ENCODE measurements at regions not wholly inside any gene's neighbourhood (a gene's known extent, or its start where the extent isn't known, plus 50 kb on each side); places are given as distances from the start of the nearest gene placed in this dataset.

DNA sequence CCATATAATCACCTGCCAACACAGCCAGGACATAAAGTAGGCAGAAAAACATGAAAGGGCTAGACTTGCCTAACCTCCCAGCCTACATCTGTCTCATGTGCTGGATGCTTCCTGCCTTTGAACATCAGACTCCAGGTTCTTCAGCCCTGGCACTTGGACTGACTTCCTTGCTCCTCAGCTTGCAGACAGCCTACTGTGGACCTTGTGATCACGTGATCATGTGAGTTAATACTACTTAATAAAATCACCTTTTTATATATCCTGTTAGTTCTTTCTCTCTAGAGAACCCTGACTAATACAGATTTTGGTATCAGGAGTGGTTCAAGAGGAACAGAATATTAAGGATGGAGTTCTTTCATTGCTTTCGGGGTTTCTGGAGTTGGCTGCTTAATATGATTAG is 2867.6 kb downstream of the PCDH9 start:
- DNase-seq = no peak

DNA sequence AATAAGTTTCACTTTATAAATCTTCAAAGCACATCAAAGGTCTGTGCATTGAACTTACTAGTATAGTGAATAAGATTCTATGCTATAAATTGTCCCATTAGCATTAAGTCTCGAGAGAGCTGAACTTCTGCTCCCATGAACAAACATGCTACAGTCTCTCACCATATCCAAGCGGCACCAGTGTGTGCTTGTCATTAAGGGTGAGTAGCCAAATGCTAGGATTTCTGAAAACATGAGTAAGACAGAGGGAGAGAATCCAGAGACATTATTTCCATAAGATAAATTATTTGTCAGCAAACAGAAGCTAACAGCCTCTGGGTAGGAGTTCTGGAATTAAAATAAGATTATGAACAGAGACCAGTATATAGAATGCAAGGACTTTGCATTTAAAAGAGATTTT is 2882.5 kb downstream of the PCDH9 start:
- DNase-seq = no peak

DNA sequence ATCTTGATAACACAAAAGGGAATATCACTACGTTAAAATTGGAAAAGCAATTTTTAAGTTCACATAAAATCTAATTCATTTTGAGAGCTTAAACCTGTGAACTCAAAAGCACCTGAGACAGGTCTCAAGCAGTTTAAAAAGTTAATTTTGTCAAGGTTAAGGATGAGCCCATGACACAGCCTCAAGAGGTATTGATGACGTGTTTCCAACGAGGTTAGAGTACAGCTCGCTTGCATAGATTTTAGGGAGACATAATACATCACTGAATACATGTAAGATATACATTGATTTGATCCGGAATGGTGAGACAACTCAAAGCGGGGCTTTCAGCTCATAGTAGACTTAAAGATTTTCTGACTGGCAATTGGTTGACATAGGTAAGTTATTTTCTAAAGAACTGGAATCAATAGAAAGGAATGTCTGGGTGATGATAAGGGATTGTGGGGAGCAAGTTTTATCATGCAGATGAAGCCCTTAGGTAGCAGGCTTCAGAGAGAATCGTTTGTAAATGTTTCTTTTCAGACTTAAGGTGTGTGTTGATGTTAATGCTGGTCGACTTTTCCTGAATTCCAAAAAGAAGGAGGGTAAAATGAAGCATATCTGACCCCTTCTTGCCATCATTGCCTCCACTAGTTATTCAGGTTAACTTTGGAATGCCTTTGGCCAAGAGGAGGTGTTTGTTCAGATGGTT is 2890.6 kb downstream of the PCDH9 start:
- DNase-seq = no peak

DNA sequence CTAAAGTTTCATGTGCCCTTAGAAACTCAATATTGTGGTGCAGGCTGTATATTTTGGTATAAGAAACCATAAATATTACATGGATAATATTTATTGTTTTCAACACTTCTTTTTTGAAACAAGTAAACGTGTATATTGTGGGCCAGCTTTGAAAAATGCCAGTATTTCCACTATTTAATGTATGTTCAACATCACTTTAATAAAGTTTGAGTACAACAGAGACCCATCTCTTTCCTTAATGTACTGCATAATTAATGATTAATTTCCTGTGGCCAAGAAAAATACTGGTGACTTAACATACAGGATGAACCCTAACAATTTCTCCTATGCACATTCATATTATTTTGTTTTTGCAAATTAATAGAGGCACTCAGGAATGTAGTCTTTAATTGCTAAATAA is 2891.5 kb downstream of the PCDH9 start:
- DNase-seq = no peak

DNA sequence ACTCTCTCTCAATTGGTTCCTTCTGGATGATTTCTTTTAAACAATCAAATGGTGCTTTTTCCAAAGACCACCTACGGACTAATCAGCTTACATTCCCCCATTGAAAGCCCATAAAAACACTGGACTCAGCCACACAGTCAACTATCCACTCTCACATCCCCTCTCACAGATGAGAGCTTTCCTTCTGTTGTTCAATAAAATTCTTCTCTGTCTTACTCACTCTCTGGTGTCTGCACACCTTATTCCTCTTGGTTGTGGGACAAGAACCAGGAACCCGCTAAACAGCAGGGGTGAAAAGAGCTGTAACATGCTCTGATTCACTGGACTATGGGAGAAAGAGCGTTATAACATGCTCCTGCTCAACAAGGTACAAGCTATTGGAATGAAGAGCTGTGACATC is 2896.2 kb downstream of the PCDH9 start:
- no peak for DNase-seq

DNA sequence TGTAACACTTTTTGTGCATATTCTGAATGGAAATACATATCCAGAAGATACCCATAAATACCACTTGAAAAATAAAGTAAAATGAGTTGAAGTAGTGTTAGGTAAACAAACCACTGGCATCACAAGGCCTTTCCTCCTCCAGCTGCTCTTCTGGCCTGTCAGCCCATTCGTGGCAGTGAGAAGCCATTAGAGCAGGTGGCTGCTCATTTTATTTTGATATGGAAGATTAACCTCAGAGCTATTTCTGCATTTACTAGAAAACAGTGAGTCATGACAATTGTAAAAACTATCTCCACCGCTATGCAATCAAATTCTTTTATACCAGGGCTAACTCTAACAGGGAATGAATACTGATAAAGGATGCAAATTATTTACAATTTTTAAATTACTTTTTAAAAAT is 2898.1 kb downstream of the PCDH9 start:
- DNase-seq = no peak

DNA sequence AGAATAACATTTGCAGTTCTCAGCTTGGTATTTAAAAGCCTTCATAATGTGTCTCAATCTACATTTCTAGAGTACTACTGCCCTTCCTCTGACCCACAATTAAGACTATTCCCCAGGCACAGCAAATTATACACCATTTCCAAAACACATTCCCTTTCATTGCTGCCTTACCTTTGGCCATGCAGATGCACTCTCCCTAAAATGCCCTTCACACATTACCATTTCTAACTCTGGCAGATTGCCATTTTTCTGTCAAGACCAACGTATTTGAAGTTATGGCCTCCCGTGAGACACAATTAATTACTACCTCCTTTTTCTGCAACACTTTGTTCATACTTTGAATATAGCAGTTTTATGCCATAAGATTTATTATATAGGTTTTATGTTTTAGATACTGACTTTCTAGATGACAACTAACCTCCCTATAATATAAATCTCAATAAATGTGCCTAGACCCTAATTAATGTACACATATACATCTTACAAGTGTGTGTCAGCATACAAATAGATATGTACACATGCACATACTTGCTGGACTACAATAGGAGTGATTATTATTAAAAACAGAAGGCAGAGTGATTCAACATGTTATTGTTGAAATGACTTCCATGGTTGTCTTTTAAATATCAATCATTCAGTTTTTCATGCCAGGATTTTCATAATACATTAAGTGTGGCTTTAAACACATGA is 2902.5 kb downstream of the PCDH9 start:
- DNase-seq = no peak

DNA sequence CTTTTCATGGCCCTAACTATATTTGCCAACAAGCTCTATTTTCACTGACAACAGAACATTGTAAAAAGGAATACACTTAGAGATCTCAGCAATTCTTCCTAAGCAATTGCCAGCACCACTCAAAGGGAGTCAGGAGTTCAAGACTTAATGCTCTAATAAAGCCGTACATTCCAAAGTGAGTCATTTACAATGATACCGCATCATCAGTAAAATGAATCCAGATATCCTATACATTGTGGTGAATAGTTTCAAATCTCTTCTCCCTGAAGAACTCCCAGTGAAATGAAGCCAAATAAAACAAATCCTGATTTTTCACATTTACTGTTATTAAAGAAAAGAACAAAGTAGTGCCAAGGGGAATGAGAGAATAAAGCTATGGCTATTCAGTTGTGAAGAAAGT is 2898.7 kb upstream of the PCDH20 start:
- DNase-seq = no peak

DNA sequence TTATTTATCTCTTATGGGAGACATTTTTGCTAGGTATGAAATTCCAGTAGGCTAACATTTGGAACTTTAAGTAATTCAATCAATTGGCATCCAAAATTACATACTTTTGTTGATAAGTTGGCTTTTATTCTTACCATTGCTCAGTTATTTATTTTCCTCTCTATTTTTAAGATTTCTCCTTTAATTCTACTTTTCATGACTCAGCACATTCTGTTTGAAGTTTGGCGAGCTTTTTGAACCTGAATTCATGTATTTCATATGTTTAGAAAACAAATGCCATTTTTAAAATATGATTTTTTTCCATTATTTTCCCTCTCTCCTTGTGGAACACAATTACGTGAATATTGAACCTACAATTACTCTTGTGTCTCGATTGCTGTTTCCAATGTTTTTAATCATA is 2896.3 kb upstream of the PCDH20 start:
- no peak for DNase-seq

DNA sequence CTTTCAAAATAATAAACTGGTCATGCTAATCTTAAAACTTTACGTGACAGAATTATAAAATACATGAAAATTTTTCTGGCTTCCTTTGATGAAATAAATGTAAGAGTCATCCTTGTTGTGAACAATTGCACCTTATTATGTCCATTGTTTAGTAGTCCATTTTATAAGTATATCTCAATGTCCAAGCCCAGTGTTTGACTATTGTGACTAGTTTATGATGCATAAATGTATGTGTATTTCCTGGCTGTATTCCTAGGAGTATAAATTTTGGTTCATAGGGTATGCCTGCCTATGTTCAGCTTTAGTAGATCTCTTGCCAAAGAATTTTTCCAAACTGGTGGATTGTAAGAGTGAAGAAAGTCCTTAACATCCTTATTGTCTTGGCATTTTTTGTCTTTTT is 2895.5 kb upstream of the PCDH20 start:
- no peak for DNase-seq

DNA sequence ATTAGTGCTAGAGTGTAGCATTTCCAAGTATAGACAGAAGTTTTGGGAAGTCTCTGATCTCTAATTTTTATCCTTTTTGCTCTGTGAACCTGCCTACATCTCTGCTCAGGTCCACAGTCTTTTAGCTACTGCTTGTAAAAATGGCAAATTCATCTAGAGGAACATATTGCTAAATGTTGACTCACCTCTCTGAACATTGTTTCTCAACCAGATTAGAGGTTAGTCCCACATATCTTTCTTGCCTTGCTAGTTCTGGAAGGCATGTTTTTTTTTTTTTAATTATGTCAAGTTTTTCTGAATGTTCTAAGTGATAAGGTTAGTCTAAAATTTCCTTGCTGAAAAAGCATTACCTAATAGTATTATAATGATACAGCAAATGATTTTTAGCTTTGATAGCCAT is 2889.6 kb upstream of the PCDH20 start:
- DNase-seq = no peak

DNA sequence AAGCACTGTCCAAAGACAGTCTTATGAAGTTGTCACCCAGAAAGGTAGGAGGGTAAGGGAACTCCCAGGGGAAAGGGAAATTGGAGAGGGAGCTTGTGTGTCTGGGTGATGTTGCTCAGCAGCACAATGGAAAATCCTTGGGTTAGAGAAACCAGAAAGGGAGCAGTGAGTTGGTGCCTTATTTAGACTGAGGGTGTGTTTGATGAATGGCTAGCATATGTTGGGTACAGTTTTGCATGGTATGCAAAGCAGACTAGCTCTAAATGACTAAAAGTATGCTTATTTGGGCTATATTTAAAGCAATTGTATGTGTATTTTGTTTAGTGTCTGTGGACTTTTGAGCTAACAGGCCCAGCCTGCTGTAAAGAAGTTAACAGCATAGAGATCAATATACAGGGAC is 2884.6 kb upstream of the PCDH20 start:
- no peak for DNase-seq

DNA sequence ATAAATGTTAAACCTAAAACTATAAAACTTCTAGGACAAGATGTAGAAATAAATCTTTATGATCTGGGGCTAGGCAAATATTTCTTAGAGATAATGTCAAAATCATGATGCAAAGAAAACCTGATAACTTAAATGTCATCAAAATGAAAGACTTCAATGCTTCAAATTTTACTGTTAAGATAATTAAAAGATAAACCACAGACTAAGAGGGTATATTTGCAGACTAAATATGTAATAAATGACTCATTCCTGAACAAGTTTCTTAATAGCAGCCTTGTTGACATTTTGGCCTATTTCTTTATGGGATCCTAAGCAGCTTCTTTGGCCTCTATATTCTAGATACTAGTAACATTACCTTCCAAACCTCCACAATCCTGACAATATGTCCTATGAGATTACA is 2878.3 kb upstream of the PCDH20 start:
- no peak for DNase-seq

DNA sequence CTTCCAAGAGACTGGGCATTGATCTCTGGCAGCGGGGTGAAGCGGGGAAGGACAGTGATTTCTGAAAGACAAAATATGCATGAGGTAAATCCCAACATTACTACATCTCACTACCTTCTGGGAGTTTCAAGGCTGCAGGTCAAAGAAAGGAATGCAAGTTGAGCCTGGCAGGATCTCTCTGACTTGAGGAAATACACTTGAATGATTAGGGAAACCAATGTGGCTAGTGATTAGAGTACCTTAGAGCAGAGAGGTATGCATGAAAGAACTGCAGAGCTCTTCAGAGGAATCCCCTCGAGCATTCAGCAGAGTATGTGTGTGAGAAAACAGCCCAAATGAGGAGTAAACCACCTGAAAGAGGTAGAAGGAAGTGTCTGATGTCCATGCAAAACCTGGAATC is 2874.1 kb upstream of the PCDH20 start:
- no peak for DNase-seq

DNA sequence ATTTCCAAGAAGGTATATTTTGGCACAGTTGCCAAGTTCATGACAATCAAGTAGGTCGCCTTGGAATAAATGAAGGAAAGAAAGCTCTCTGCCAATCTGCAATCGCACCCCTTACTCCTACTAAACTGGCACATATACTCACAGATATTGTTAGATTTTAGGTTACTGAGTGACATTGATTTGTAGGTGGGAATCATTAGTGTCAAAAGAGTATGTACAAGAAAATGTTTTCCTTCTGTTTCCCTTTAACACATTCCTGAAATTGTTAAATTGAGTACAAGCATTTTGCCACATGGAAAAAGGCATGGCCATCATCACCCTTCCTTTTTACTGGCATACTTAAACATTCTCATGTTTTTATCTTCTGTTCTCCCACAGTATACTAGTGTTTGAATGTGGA is 2868.3 kb upstream of the PCDH20 start:
- no peak for DNase-seq

DNA sequence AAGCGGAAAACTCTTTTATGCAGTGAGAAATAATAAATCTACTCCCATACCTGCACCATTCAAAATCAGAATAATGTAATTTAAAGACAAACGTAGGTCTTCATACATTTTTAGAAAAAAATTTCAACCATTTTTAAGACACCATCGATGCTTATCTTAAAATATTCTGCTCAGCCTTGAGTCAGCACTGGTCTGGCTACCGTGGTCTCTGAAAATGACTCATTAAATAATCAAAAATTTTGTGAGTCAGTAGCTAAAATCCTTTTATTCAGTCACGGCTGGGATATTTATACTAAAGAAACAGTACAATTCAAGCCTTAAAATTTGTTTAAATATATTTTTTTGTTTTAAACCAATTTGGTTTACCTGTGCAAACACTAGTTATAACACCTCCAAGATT is 2862.8 kb upstream of the PCDH20 start:
- DNase-seq = no peak

DNA sequence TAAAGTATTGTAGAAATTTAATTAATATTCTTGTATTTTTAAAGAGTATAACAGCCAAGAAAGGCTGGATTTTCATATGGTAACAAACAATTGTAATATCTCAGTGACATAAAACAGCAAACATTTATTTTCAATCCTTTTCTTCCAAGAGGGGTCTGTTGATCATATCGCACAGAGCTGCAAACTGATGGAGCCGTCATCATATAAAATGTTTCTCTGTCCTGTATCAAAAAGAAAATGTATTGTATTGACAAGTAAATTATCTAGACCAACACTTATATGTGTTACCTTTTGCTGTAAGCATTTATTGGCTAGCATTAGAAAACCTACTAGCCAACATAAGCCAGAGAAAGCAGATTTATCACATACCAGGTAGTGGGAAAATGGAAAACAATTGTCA is 2861.4 kb upstream of the PCDH20 start:
- no peak for DNase-seq

DNA sequence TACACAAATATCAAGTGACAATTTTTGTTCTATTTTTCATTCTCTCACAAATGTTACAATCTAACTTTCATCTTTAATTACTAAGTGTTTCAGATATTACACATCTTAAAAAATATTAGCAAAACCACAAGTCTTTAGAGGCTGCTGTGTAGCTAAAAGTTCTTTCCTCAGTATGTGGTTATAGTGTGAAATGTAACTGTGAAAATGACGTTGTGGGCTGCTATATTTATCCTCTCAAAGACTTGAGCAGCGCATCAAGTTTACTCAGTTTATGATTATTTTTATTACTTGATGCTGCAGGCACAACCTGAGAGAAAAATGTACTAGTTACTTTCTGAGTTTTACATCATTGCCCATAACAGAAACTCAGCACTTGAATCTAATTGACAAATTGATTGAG is 2860.6 kb upstream of the PCDH20 start:
- no peak for DNase-seq

DNA sequence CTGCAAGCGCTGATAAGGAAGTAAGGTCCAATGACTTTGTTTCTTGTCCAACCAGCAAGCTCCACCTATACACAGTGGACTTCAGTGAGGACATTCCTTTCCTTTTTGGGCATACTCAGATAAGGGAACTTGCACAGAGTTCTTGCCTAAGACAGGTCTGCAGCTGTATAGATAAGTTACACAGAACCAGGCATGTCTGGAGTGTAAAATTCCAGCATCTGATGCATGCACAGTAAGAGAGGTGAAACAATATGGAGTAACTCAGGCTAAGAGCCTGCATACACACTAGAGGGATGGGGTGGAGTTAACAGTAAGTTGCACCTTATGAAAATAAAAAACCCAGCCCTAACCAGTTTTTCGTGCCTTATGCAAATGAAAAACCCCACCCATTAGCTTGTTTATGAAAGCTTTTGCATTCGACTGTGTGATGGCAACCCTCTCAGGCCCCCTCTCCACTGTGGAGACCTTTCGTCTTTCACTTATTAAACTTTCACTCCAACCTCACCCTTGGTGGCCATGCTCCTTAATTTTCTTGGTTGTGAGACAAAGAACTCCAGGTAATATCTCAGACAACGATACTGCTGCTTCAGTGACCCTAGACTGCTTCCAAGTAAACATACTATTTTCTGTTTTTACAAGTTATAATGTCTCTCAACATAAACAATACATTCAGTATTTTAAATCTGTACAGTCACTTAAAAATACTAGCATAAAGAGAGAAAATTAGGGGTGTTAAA is 2859.0 kb upstream of the PCDH20 start:
- DNase-seq = no peak

DNA sequence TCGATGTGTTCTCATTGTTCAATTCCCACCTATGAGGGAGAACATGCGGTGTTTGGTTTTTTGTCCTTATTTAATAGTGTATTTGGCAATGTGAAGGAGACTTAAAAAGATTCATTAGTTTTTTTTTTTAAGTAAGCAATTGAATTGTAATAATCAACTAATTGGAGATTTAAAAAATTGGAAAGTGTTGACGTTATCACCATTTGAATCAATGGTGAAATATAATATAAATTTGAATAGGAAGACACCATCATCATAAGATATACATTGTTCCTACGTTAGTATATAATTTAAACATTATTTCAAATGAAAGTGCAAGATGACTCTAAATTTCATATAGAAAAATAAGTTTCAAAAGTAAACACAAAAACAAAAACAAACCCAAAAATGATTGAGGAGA is 2858.1 kb upstream of the PCDH20 start:
- no peak for DNase-seq

DNA sequence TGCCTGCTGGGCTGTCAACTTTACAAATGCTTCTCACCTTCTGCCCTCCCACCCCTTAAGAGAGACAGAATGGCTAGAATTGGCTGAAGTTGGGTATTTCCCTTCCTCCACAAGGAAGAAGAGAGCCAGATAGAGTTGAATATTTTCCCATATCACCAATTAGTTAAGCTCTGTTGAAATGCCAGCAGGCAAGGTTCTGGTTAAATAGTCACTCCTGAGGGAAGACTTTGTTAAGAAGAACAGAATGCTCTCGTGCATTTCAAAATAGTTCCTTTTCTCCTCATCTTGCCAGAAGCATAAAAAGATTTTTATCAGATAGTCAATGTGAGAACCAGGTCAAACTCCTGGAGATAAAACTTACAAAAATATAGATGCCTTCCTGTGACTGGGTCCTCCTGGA is 2857.0 kb upstream of the PCDH20 start:
- DNase-seq = no peak

DNA sequence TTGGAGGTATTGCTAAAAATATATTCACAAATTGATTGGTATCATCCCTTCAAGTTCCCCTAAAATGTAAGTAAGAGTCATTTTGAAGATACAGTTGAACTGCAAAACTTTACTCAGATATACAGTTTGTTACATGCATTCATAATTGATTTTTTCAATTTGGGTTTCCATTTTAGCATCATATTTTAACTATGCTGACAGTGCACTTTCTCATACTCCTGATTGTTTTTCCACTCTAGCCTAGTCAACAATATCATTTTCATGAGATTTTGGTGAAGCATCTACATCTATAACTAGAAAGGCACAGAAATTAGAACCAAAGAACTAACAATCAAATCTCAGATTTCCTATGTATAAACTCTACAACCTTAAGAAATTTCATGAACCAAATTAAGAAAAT is 2850.4 kb upstream of the PCDH20 start:
- DNase-seq = no peak

DNA sequence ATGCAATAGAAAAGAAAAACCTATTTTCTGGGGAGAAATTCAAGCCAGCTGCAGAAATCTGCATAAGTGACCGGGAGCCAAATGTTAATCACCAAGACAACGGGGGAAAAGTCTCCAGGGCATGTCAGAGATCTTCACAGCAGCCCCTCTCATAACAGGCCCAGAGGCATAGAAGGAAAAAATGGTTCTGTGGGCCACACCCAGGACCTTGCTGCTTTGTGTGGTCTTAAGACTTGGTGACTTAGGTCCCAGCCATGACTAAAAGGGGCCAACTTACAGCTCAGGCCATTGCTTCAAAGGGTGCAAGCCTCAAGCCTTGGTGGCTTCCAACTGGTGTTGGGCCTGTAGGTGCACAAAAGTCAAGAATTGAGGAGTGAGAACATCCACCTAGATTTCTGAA is 2847.6 kb upstream of the PCDH20 start:
- DNase-seq = no peak

DNA sequence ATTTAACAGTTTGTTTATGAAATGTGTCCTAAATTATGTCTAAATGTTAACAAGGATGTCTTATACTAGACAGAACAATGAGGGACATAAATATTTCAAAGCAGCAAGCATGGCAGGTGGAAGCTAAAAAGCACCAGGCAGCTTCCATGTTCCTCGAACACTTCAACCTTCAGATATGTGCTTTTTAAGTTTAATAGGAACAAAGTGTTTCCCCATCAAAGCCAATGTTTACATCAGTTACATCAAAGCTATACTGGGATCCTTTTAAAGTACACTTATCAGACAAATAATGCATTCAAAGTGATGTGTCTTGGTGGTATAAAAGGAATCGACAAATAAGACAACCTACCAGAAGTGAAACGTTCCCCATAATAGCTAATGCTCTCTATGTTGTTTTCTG is 2841.1 kb upstream of the PCDH20 start:
- no peak for DNase-seq

DNA sequence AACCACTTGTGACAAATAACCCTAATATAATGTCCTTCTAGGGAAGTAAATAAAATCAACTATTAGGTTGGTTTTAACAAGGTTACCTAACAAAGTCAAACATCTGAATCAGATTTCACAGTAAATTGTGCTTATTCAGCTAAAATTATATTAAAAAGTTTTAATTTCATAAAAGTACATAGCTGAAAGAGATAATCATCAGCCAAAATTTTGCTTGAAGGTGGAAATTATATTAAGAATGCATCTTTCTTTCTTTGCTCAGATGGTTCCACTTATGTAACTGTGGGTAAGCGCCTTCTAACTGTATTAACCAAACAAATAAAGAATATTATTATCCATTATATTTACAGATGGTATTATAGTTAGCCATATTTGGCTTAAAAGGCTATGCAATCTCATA is 2840.3 kb upstream of the PCDH20 start:
- DNase-seq = no peak

Measured in NCI-H446 treated with DMSO at 0.1 percent for 48 hours (cell line).